GM23338 (cell line): ENCODE measurements at regions not wholly inside any gene's neighbourhood (a gene's known extent, or its start where the extent isn't known, plus 50 kb on each side); places are given as distances from the start of the nearest gene placed in this dataset.

Source experiments
- ATAC-seq: fragments of 200-7000 bp; cut with Tn5 transposase; 3 replicates; pipeline ENCODE4 v1.9.1; 2020
- DNase-seq: peaks from one replicate; pipeline ENCODE4 v3.0.0-alpha.2; 2015; ENCODE audit warnings: low spot score
- H2AFZ ChIP-seq: fragments of 200-600 bp; sonication (generic); 2 replicates; pipeline ENCODE4 v1.8.0; 2016; ENCODE audit warnings: antibody characterized with exemption, mild to moderate bottlenecking, moderate library complexity
- H3F3A ChIP-seq: fragments of 200-600 bp; sonication (generic); replicated peaks from 2 replicates; pipeline ENCODE4 v1.8.0; 2017; ENCODE audit warnings: antibody characterized with exemption, mixed run types, low read depth
- H3K27ac ChIP-seq: fragments of 200-600 bp; sonication (generic); 2 replicates; pipeline ENCODE4 v1.6.1; 2016; ENCODE audit warnings: low read depth
- H3K27me3 ChIP-seq: fragments of 200-600 bp; sonication (generic); 2 replicates; pipeline ENCODE4 v1.8.0; 2016; ENCODE audit warnings: mild to moderate bottlenecking, mixed run types, moderate library complexity; ENCODE audit not compliant: insufficient read depth
- H3K36me3 ChIP-seq: fragments of 200-600 bp; sonication (generic); 2 replicates; pipeline ENCODE4 v1.8.0; 2016; ENCODE audit warnings: mild to moderate bottlenecking; ENCODE audit not compliant: insufficient read depth
- H3K4me1 ChIP-seq: fragments of 200-600 bp; sonication (generic); 2 replicates; pipeline ENCODE4 v1.8.0; 2016; ENCODE audit warnings: mild to moderate bottlenecking, moderate library complexity; ENCODE audit not compliant: insufficient read depth
- H3K4me2 ChIP-seq: fragments of 200-600 bp; sonication (generic); 2 replicates; pipeline ENCODE4 v1.7.1; 2017; ENCODE audit warnings: mixed run types
- H3K4me3 ChIP-seq: fragments of 200-600 bp; sonication (generic); 2 replicates; pipeline ENCODE4 v1.6.1; 2016; ENCODE audit warnings: mixed run types
- H3K79me2 ChIP-seq: fragments of 200-600 bp; sonication (generic); replicated peaks from 2 replicates; pipeline ENCODE4 v1.8.0; 2017; ENCODE audit warnings: mild to moderate bottlenecking; ENCODE audit not compliant: insufficient read depth
- H3K9me2 ChIP-seq: fragments of 200-600 bp; sonication (generic); 2 replicates; pipeline ENCODE4 v1.8.0; 2017; ENCODE audit not compliant: insufficient read depth
- H4K20me1 ChIP-seq: fragments of 200-600 bp; sonication (generic); replicated peaks from 2 replicates; pipeline ENCODE4 v1.8.0; 2017; ENCODE audit warnings: mild to moderate bottlenecking; ENCODE audit not compliant: insufficient read depth
- H3K27ac Mint-ChIP-seq: 2 replicates; pipeline ENCODE4 v1.8.0; 2020; ENCODE audit warnings: inconsistent platforms, mild to moderate bottlenecking, moderate library complexity, mixed read lengths
- H3K27me3 Mint-ChIP-seq: 3 replicates; pipeline ENCODE4 v1.8.0; 2022; ENCODE audit warnings: low read depth, mild to moderate bottlenecking, moderate library complexity, mixed read lengths, inconsistent platforms; ENCODE audit not compliant: insufficient read depth, poor library complexity
- H3K36me3 Mint-ChIP-seq: 3 replicates; pipeline ENCODE4 v1.8.0; 2021; ENCODE audit warnings: low read depth, mild to moderate bottlenecking, inconsistent platforms, moderate library complexity, mixed read lengths
- H3K4me1 Mint-ChIP-seq: 3 replicates; pipeline ENCODE4 v1.8.0; 2020; ENCODE audit warnings: mild to moderate bottlenecking, inconsistent platforms, mixed read lengths
- H3K4me3 Mint-ChIP-seq: 3 replicates; pipeline ENCODE4 v1.8.0; 2021; ENCODE audit warnings: moderate library complexity, mild to moderate bottlenecking, inconsistent platforms, mixed read lengths
- H3K9me3 Mint-ChIP-seq: 3 replicates; pipeline ENCODE4 v1.8.0; 2020; ENCODE audit warnings: moderate library complexity, mild to moderate bottlenecking, inconsistent platforms, mixed read lengths
- CREB1 ChIP-seq: fragments of 250-450 bp; sonication (Bioruptor Pico); IDR thresholded peaks from 2 replicates; pipeline ENCODE4 v1.5.0; 2020; ENCODE audit warnings: low read depth, mild to moderate bottlenecking, moderate library complexity
- EZH2 ChIP-seq: fragments of 200-600 bp; sonication (generic); IDR thresholded peaks from one replicate; pipeline ENCODE4 v1.8.0; 2017; ENCODE audit warnings: antibody characterized with exemption, mild to moderate bottlenecking, low read depth; ENCODE audit not compliant: unreplicated experiment
- EZH2phosphoT487 ChIP-seq: fragments of 200-600 bp; sonication (generic); IDR thresholded peaks from one replicate; pipeline ENCODE4 v1.8.1; 2018; ENCODE audit warnings: antibody characterized with exemption; ENCODE audit not compliant: unreplicated experiment
- JUNB ChIP-seq: IDR thresholded peaks from one replicate; pipeline ENCODE4 v1.6.1; 2016; ENCODE audit warnings: antibody characterized with exemption; ENCODE audit not compliant: unreplicated experiment
- NANOG ChIP-seq: IDR thresholded peaks from 2 replicates; pipeline ENCODE4 v1.6.1; 2016; ENCODE audit warnings: antibody characterized with exemption, borderline replicate concordance
- POLR2AphosphoS5 ChIP-seq: IDR thresholded peaks from 2 replicates; pipeline ENCODE4 v1.6.1; 2016; ENCODE audit warnings: antibody characterized with exemption, low read depth
- STAT1 ChIP-seq: IDR thresholded peaks from one replicate; pipeline ENCODE4 v1.6.1; 2016; ENCODE audit warnings: antibody characterized with exemption; ENCODE audit not compliant: unreplicated experiment
- ZNF331 ChIP-seq: fragments of 250-450 bp; sonication (Bioruptor Pico); IDR thresholded peaks from 2 replicates; pipeline ENCODE4 v1.5.0; 2020; ENCODE audit warnings: low read depth, mild to moderate bottlenecking, moderate library complexity
- TF ChIP-seq, protein P1 (sequence below): fragments of 250-450 bp; sonication (Bioruptor Pico); IDR thresholded peaks from 2 replicates; pipeline ENCODE4 v1.5.0; 2020; ENCODE audit warnings: mild to moderate bottlenecking, moderate library complexity
- TF ChIP-seq, protein P2 (sequence below), 2 experiments: fragments of 200-600 bp in 1 of 2; sonication (generic) in 1 of 2; conservative IDR thresholded peaks; 2 replicates each; pipeline versions ENCODE4 v1.5.1 to v1.6.1; 2016 to 2017; ENCODE audit warnings: antibody characterized with exemption in 2 of 2, low read depth in 2 of 2, mild to moderate bottlenecking in 2 of 2, moderate library complexity in 1 of 2
- TF ChIP-seq, protein P3 (sequence below): IDR thresholded peaks from 2 replicates; pipeline ENCODE4 v1.6.1; 2016; ENCODE audit warnings: antibody characterized with exemption
- TF ChIP-seq, protein P4 (sequence below): IDR thresholded peaks from one replicate; pipeline ENCODE4 v1.6.1; 2018; ENCODE audit warnings: antibody characterized with exemption; ENCODE audit not compliant: unreplicated experiment

DNA sequence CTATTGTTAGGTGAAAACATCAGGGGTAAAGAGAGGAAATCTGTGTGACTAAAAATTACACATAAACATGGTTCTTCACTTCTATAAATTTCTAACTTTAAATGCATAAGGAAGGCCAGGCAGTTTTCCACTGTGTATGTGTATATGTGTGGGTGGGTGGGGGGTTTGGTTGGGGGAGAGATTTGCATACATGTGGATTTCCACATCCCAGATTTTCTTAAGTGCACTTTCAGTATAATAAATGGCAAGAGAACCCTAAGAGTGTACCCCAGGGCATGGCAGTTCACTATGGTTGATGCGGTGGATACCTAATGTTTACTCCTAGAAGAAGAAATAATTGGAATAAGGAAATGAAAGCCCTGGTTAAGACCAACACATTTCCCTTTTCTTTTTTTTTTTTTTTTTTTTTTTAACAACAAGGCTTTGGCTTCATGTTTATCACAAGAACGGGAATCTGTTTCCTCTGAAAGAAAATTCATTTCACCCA lies 451.8 kb upstream of the CCL2 start:
- Histone ChIP-seq H3K4me1 (peaks cover 10% of the 10 kb centered on the region), H3K36me3 (no peaks in the 10 kb centered on the region), H4K20me1 (no peaks in the 10 kb centered on the region), H3K27me3 (no peaks in the 10 kb centered on the region), H3F3A (no peaks in the 10 kb centered on the region), H2AFZ (no peak overlapping the region), H3K4me3 (no peak overlapping the region), H3K79me2 (no peaks in the 10 kb centered on the region), H3K4me2 (no peak overlapping the region), H3K27ac (no peak overlapping the region), H3K9me2 (peaks cover 5% of the 10 kb centered on the region; the same call in 1 of the 2 replicates)
- ATAC-seq (no peak), DNase-seq (no peak)
- Mint-ChIP-seq H3K27ac (no peak overlapping the region), H3K9me3 (no peaks in the 10 kb centered on the region), H3K27me3 (peaks cover 7% of the 10 kb centered on the region), H3K4me3 (no peak overlapping the region), H3K4me1 (peaks cover 36% of the 10 kb centered on the region), H3K36me3 (no peaks in the 10 kb centered on the region)
- no peak for TF ChIP-seq EZH2
- TF ChIP-seq, protein P1, sequence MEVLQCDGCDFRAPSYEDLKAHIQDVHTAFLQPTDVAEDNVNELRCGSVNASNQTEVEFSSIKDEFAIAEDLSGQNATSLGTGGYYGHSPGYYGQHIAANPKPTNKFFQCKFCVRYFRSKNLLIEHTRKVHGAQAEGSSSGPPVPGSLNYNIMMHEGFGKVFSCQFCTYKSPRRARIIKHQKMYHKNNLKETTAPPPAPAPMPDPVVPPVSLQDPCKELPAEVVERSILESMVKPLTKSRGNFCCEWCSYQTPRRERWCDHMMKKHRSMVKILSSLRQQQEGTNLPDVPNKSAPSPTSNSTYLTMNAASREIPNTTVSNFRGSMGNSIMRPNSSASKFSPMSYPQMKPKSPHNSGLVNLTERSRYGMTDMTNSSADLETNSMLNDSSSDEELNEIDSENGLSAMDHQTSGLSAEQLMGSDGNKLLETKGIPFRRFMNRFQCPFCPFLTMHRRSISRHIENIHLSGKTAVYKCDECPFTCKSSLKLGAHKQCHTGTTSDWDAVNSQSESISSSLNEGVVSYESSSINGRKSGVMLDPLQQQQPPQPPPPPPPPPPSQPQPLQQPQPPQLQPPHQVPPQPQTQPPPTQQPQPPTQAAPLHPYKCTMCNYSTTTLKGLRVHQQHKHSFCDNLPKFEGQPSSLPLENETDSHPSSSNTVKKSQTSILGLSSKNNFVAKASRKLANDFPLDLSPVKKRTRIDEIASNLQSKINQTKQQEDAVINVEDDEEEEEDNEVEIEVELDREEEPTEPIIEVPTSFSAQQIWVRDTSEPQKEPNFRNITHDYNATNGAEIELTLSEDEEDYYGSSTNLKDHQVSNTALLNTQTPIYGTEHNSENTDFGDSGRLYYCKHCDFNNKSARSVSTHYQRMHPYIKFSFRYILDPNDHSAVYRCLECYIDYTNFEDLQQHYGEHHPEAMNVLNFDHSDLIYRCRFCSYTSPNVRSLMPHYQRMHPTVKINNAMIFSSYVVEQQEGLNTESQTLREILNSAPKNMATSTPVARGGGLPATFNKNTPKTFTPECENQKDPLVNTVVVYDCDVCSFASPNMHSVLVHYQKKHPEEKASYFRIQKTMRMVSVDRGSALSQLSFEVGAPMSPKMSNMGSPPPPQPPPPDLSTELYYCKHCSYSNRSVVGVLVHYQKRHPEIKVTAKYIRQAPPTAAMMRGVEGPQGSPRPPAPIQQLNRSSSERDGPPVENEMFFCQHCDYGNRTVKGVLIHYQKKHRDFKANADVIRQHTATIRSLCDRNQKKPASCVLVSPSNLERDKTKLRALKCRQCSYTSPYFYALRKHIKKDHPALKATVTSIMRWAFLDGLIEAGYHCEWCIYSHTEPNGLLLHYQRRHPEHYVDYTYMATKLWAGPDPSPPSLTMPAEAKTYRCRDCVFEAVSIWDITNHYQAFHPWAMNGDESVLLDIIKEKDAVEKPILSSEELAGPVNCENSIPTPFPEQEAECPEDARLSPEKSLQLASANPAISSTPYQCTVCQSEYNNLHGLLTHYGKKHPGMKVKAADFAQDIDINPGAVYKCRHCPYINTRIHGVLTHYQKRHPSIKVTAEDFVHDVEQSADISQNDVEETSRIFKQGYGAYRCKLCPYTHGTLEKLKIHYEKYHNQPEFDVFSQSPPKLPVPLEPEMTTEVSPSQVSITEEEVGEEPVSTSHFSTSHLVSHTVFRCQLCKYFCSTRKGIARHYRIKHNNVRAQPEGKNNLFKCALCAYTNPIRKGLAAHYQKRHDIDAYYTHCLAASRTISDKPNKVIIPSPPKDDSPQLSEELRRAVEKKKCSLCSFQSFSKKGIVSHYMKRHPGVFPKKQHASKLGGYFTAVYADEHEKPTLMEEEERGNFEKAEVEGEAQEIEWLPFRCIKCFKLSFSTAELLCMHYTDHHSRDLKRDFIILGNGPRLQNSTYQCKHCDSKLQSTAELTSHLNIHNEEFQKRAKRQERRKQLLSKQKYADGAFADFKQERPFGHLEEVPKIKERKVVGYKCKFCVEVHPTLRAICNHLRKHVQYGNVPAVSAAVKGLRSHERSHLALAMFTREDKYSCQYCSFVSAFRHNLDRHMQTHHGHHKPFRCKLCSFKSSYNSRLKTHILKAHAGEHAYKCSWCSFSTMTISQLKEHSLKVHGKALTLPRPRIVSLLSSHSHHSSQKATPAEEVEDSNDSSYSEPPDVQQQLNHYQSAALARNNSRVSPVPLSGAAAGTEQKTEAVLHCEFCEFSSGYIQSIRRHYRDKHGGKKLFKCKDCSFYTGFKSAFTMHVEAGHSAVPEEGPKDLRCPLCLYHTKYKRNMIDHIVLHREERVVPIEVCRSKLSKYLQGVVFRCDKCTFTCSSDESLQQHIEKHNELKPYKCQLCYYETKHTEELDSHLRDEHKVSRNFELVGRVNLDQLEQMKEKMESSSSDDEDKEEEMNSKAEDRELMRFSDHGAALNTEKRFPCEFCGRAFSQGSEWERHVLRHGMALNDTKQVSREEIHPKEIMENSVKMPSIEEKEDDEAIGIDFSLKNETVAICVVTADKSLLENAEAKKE = no peak
- TF ChIP-seq, protein P2, sequence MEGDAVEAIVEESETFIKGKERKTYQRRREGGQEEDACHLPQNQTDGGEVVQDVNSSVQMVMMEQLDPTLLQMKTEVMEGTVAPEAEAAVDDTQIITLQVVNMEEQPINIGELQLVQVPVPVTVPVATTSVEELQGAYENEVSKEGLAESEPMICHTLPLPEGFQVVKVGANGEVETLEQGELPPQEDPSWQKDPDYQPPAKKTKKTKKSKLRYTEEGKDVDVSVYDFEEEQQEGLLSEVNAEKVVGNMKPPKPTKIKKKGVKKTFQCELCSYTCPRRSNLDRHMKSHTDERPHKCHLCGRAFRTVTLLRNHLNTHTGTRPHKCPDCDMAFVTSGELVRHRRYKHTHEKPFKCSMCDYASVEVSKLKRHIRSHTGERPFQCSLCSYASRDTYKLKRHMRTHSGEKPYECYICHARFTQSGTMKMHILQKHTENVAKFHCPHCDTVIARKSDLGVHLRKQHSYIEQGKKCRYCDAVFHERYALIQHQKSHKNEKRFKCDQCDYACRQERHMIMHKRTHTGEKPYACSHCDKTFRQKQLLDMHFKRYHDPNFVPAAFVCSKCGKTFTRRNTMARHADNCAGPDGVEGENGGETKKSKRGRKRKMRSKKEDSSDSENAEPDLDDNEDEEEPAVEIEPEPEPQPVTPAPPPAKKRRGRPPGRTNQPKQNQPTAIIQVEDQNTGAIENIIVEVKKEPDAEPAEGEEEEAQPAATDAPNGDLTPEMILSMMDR (conservative IDR thresholded peaks at IDR 0.05; ENCODE audit: low read depth in 2 of 2) = no peak
- TF ChIP-seq STAT1 = no peak
- TF ChIP-seq JUNB = no peak
- TF ChIP-seq POLR2AphosphoS5 = no peak
- TF ChIP-seq CREB1 (CRISPR knock-in tag) = no peak
- TF ChIP-seq EZH2phosphoT487 = no peak
- TF ChIP-seq, protein P3, sequence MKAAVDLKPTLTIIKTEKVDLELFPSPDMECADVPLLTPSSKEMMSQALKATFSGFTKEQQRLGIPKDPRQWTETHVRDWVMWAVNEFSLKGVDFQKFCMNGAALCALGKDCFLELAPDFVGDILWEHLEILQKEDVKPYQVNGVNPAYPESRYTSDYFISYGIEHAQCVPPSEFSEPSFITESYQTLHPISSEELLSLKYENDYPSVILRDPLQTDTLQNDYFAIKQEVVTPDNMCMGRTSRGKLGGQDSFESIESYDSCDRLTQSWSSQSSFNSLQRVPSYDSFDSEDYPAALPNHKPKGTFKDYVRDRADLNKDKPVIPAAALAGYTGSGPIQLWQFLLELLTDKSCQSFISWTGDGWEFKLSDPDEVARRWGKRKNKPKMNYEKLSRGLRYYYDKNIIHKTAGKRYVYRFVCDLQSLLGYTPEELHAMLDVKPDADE = no peak
- no peak for TF ChIP-seq NANOG
- no peak for TF ChIP-seq ZNF331 (CRISPR knock-in tag)
- TF ChIP-seq, protein P4, sequence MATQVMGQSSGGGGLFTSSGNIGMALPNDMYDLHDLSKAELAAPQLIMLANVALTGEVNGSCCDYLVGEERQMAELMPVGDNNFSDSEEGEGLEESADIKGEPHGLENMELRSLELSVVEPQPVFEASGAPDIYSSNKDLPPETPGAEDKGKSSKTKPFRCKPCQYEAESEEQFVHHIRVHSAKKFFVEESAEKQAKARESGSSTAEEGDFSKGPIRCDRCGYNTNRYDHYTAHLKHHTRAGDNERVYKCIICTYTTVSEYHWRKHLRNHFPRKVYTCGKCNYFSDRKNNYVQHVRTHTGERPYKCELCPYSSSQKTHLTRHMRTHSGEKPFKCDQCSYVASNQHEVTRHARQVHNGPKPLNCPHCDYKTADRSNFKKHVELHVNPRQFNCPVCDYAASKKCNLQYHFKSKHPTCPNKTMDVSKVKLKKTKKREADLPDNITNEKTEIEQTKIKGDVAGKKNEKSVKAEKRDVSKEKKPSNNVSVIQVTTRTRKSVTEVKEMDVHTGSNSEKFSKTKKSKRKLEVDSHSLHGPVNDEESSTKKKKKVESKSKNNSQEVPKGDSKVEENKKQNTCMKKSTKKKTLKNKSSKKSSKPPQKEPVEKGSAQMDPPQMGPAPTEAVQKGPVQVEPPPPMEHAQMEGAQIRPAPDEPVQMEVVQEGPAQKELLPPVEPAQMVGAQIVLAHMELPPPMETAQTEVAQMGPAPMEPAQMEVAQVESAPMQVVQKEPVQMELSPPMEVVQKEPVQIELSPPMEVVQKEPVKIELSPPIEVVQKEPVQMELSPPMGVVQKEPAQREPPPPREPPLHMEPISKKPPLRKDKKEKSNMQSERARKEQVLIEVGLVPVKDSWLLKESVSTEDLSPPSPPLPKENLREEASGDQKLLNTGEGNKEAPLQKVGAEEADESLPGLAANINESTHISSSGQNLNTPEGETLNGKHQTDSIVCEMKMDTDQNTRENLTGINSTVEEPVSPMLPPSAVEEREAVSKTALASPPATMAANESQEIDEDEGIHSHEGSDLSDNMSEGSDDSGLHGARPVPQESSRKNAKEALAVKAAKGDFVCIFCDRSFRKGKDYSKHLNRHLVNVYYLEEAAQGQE = no peak
